Testis (tissue), 2 donors: ENCODE measurements at regions not wholly inside any gene's neighbourhood (a gene's known extent, or its start where the extent isn't known, plus 50 kb on each side); places are given as distances from the start of the nearest gene placed in this dataset.

Experiments
- DNase-seq: peaks from one replicate; pipeline ENCODE4 v3.0.0-alpha.2; 2019
- H3K27ac ChIP-seq, 2 donors: fragments of 200-600 bp; sonication (generic); one replicate each; pipeline ENCODE4 v1.5.1; 2019
- H3K27me3 ChIP-seq: fragments of 200-600 bp; sonication (generic); one replicate; pipeline ENCODE4 v1.5.1; 2019
- H3K36me3 ChIP-seq: fragments of 200-600 bp; sonication (generic); one replicate; pipeline ENCODE4 v1.5.1; 2017; ENCODE audit warnings: low read depth; ENCODE audit errors: missing control alignments
- H3K4me1 ChIP-seq: fragments of 200-600 bp; sonication (generic); one replicate; pipeline ENCODE4 v1.5.1; 2019
- H3K4me3 ChIP-seq, 2 donors: fragments of 200-600 bp; sonication (generic); one replicate each; pipeline ENCODE4 v1.5.1; 2017 to 2019
- H3K9me3 ChIP-seq: fragments of 200-600 bp; sonication (generic); one replicate; pipeline ENCODE4 v1.5.1; 2017
- POLR2A ChIP-seq: fragments of 450-650 bp; IDR thresholded peaks from one replicate; pipeline ENCODE4 v1.6.1; 2017; ENCODE audit warnings: antibody characterized with exemption, mild to moderate bottlenecking, moderate library complexity
- WGBS, 2 donors: methylation state at CpG; one replicate each; pipeline ENCODE4 v1.1.5; 2018; 5-methylcytosine and 5-hydroxymethylcytosine counted together
- intact Hi-C: fragments of 100-400 bp; cut with DNase I; formaldehyde crosslinking; loops from one replicate; pipeline ENCODE4 v1.15.1; 2023; ENCODE audit warnings: low total_unique reads
- TF ChIP-seq, protein P1 (sequence below), 3 experiments: fragments of 450-650 bp in 2 of 3; fragments of 200-600 bp in 1 of 3; sonication (generic) in 1 of 3; IDR thresholded peaks; one replicate each; pipeline ENCODE4 v1.5.1; 2016 to 2019; ENCODE audit warnings: antibody characterized with exemption in 3 of 3, mild to moderate bottlenecking in 2 of 3, moderate library complexity in 1 of 3

DNA sequence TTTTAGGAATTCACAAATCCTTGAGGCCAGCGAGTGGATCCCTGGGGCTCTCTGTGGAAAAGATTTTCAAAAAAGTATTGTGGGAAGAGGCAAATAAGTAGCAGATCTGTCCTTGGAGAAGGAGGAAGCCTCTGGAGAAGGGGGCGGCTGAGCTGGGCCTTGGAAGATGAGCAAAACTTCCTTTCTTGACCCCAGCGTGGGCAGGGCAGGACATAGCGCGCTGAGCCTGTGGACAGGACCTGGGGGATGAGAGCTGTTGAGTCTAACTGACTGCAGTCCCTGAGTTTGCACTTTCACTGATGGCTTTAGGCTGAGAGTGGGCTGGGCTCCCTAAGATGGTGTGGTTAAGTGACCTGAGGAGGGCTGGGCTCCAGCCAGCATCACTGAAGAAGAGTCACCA is 170.2 kb upstream of the GALNT2 start:
- H3K27ac ChIP-seq, result no peak overlapping the region
- no peaks in the 10 kb centered on the region for H3K9me3 ChIP-seq
- H3K27me3 ChIP-seq, result no peaks in the 10 kb centered on the region
- no peak for DNase-seq
- 62% methylated on average over 5 of the region's 5 CpGs for WGBS, 2 donors
- TF ChIP-seq POLR2A, result no peak
- TF ChIP-seq, protein P1, sequence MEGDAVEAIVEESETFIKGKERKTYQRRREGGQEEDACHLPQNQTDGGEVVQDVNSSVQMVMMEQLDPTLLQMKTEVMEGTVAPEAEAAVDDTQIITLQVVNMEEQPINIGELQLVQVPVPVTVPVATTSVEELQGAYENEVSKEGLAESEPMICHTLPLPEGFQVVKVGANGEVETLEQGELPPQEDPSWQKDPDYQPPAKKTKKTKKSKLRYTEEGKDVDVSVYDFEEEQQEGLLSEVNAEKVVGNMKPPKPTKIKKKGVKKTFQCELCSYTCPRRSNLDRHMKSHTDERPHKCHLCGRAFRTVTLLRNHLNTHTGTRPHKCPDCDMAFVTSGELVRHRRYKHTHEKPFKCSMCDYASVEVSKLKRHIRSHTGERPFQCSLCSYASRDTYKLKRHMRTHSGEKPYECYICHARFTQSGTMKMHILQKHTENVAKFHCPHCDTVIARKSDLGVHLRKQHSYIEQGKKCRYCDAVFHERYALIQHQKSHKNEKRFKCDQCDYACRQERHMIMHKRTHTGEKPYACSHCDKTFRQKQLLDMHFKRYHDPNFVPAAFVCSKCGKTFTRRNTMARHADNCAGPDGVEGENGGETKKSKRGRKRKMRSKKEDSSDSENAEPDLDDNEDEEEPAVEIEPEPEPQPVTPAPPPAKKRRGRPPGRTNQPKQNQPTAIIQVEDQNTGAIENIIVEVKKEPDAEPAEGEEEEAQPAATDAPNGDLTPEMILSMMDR (IDR thresholded peaks at IDR 0.05), result no peak
- H3K4me3 ChIP-seq, result no peak overlapping the region
- H3K4me1 ChIP-seq, result no peaks in the 10 kb centered on the region
- H3K36me3 ChIP-seq, result no peaks in the 10 kb centered on the region
- intact Hi-C loops, result no loop called here

DNA sequence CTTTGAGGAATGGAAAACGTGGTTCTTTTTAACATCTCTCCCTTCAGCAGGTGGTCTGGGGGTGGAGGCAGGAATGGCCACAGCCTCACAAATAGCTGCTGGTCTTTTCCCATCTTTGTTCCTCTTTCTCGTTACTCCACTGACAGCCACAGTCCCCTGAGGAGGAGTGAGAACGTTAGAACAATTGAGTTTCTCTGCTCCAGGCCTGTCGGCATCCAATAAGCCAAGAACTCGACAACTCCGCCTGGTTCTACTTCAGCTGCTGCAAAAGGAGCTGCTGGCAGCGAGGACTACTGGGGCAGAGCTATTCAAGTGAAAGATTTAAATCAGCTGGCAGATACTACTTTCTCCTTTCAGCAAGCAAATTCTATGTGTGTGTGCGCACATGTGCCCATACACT is 169.5 kb upstream of the GALNT2 start:
- 79 to 83% methylated on average over 8 of the region's 8 CpGs for WGBS, 2 donors
- Histone ChIP-seq H3K27me3 (no peaks in the 10 kb centered on the region), H3K36me3 (no peaks in the 10 kb centered on the region), H3K9me3 (no peaks in the 10 kb centered on the region), H3K4me3 (no peak overlapping the region), H3K27ac (no peak overlapping the region), H3K4me1 (no peaks in the 10 kb centered on the region)
- DNase-seq, result no peak
- no peak for TF ChIP-seq POLR2A
- TF ChIP-seq, protein P1 (IDR thresholded peaks at IDR 0.05), result no peak
- intact Hi-C loops, result no loop called here

DNA sequence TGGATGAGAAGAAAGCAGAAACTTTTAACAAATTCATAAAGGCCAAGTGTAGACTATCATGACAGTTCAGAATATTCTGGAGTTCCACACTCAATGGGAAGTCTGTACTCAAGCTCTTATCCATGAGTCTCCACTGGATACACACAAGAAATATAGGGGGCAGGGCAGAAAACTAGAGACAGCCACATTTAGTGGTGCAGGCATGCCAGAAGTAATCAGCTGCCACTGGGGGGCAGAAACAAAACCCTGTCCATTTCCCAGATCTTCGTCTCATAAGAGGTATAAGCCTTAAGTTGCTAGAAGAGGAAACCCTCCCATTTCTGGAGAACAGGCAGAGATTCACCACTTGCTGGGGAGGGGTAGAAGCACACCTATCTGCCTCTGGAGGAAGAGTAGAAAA is 166.8 kb upstream of the GALNT2 start:
- no peak overlapping the region for H3K27ac ChIP-seq
- WGBS, 2 donors, result 83 to 97% methylated on average over 1 of the region's 1 CpG
- H3K27me3 ChIP-seq, result no peaks in the 10 kb centered on the region
- TF ChIP-seq, protein P1 (IDR thresholded peaks at IDR 0.05), result no peak
- no peak for TF ChIP-seq POLR2A
- DNase-seq, result no peak
- H3K9me3 ChIP-seq, result no peaks in the 10 kb centered on the region
- no peak overlapping the region for H3K4me3 ChIP-seq
- H3K4me1 ChIP-seq, result no peaks in the 10 kb centered on the region
- no peaks in the 10 kb centered on the region for H3K36me3 ChIP-seq
- intact Hi-C loops, result no loop called here

DNA sequence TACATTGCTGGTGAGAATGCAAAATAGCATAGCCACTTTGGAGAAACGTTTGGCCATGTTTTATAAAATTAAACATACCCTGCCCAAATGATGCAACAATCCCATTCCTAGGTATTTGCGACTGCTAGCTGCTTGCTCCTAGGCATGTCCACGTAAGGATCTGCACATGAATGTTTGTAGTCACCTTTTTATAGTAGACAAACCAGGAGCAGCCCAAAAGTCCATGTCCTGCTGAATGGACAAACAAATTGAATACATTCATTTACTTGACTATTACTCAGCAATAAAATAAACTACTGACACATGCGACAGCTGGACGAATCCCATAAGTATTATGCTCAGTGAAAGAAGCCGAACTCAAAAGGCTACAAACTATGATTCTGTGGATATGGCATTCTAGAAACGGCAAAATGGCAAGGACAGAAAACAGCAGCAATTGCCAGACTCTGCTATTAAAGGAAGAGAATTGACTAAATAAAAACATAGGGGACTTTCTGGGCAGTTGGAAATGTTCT is 161.9 kb upstream of the GALNT2 start:
- DNase-seq, result no peak
- Histone ChIP-seq H3K36me3 (no peaks in the 10 kb centered on the region), H3K27ac (no peak overlapping the region), H3K4me3 (no peak overlapping the region), H3K4me1 (no peaks in the 10 kb centered on the region), H3K27me3 (no peaks in the 10 kb centered on the region), H3K9me3 (no peaks in the 10 kb centered on the region)
- intact Hi-C loops, result no loop called here
- TF ChIP-seq, protein P1 (IDR thresholded peaks at IDR 0.05), result no peak
- no peak for TF ChIP-seq POLR2A
- WGBS, 2 donors, result 83 to 89% methylated on average over 7 of the region's 7 CpGs

DNA sequence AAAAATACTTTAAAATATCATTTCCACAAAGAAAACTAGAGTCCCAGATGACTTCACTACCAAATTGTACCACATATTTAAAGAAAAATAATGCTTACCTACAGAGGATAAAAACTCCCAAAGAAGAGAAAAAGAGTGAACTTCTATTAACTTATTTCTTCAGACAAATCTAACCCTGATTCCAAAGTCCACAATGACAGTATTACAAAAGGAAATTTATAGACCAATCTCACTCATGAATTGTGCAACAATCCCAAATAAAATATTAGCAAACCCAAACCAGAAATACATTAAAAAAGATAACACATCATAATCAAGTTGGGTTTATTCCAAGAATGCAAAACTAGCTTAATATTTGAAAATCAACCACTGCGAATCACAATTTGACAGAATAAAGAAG is 161.4 kb upstream of the GALNT2 start:
- TF ChIP-seq POLR2A, result no peak
- TF ChIP-seq, protein P1 (IDR thresholded peaks at IDR 0.05), result no peak
- H3K36me3 ChIP-seq, result no peaks in the 10 kb centered on the region
- H3K4me1 ChIP-seq, result no peaks in the 10 kb centered on the region
- DNase-seq, result no peak
- no peak overlapping the region for H3K27ac ChIP-seq
- WGBS, 2 donors, result 89 to 96% methylated on average over 1 of the region's 1 CpG
- no peak overlapping the region for H3K4me3 ChIP-seq
- intact Hi-C loops, result no loop called here
- no peaks in the 10 kb centered on the region for H3K9me3 ChIP-seq
- no peaks in the 10 kb centered on the region for H3K27me3 ChIP-seq
